Erythroblast (primary cell): ENCODE measurements at regions not wholly inside any gene's neighbourhood (a gene's known extent, or its start where the extent isn't known, plus 50 kb on each side); places are given as distances from the start of the nearest gene placed in this dataset.

ENCODE experiments used
- GATA1 ChIP-seq: IDR thresholded peaks from 2 replicates; pipeline ENCODE4 v1.6.1; 2011; ENCODE audit warnings: low read depth, mild to moderate bottlenecking, control low read depth, low read length, moderate library complexity
- POLR2A ChIP-seq: IDR thresholded peaks from 2 replicates; pipeline ENCODE4 v1.6.1; 2011; ENCODE audit warnings: mild to moderate bottlenecking, low read length

DNA sequence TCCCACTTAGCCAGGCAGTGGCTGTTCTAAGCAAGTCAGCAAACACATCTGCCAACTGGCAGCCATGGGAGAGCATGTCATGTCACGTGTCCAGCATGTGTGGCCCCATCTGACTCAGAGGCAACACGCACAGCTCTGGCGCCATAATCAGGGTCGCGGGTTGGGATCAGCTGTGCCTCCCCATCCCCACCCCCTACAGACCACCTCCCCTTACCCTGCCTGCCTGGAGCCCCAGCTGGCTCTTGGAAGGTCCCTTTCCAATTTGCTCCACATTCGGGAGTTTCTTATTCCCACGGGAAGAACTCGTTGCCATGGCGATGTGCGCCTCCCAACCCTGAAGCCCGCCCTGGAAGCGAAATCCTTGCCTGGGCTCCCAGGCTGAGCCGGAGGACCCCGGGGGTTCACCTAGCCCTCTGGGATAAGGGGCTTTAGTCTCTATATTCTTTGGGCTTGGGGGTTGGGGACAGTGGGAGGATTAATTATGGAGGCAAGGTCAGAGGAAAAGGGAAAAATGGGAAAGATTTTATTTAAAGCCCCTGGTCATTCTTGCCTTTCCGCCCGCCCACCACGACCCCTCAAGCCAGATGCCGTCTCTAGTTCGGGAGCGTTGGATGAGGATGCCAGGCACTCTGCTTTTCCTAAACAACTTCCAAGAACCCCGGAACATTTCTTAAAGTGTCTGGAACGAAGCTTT is 283.7 kb downstream of the ZEB1 start:
- no peak for TF ChIP-seq POLR2A
- no peak for TF ChIP-seq GATA1
